HG03342 (cell line): ENCODE measurements at regions not wholly inside any gene's neighbourhood (a gene's known extent, or its start where the extent isn't known, plus 50 kb on each side); places are given as distances from the start of the nearest gene placed in this dataset.
"Not testable (repeated sequence)": the region's sequence is repeated elsewhere in the genome, so short reads cannot be mapped to it uniquely, and the experiment has no call there.

Source experiments
- ATAC-seq: cut with Tn5 transposase; IDR thresholded peaks from one replicate; pipeline ENCODE4 v1.9.1; 2021; ENCODE audit warnings: mild to moderate bottlenecking, moderate library complexity; ENCODE audit not compliant: unreplicated experiment

- no peak for ATAC-seq
Observed at GRCh38 chr16:80263181-80263823, 277.5 kb upstream of the DYNLRB2 start.

GRCh38 chr16:80260906-80261311 lies 279.9 kb upstream of the DYNLRB2 start:
- no peak for ATAC-seq

- ATAC-seq: no peak
Observed at GRCh38 chr16:80259290-80259805, 281.4 kb upstream of the DYNLRB2 start.

GRCh38 chr16:80258407-80258806 lies 282.4 kb upstream of the DYNLRB2 start:
- no peak for ATAC-seq

- no peak for ATAC-seq
Observed at GRCh38 chr16:80254970-80255369, 285.8 kb upstream of the DYNLRB2 start.

GRCh38 chr16:80253741-80254140 lies 287.1 kb upstream of the DYNLRB2 start:
- ATAC-seq: no peak

GRCh38 chr16:80250381-80250780 lies 290.4 kb upstream of the DYNLRB2 start:
- ATAC-seq: no peak

- not testable (repeated sequence) for ATAC-seq
Observed at GRCh38 chr16:80243303-80243702, 297.5 kb upstream of the DYNLRB2 start.

- not testable (repeated sequence) for ATAC-seq
Observed at GRCh38 chr16:80242279-80242678, 298.5 kb upstream of the DYNLRB2 start.

GRCh38 chr16:80233097-80233835 lies 307.5 kb upstream of the DYNLRB2 start:
- ATAC-seq: no peak

- ATAC-seq: peak; percentile 90
Observed at GRCh38 chr16:80231888-80232287, 308.9 kb upstream of the DYNLRB2 start.

- no peak for ATAC-seq
Observed at GRCh38 chr16:80231121-80231520, 309.7 kb upstream of the DYNLRB2 start.

GRCh38 chr16:80230328-80231120 lies 310.3 kb upstream of the DYNLRB2 start:
- no peak for ATAC-seq

- no peak for ATAC-seq
Observed at GRCh38 chr16:80226499-80226898, 314.3 kb upstream of the DYNLRB2 start.

- no peak for ATAC-seq
Observed at GRCh38 chr16:80210787-80211186, 330.0 kb upstream of the DYNLRB2 start.

- ATAC-seq: no peak
Observed at GRCh38 chr16:80208743-80209142, 332.1 kb upstream of the DYNLRB2 start.

- ATAC-seq: no peak
Observed at GRCh38 chr16:80208015-80208414, 332.8 kb upstream of the DYNLRB2 start.

GRCh38 chr16:80203821-80204220 lies 337.0 kb upstream of the DYNLRB2 start:
- ATAC-seq: no peak

GRCh38 chr16:80202831-80203413 lies 337.9 kb upstream of the DYNLRB2 start:
- no peak for ATAC-seq

- ATAC-seq: no peak
Observed at GRCh38 chr16:80200079-80200478, 340.7 kb upstream of the DYNLRB2 start.

GRCh38 chr16:80199614-80200013 lies 341.2 kb upstream of the DYNLRB2 start:
- ATAC-seq: no peak
